Endothelial cell of umbilical vein (primary cell): ENCODE measurements at regions not wholly inside any gene's neighbourhood (a gene's known extent, or its start where the extent isn't known, plus 50 kb on each side); places are given as distances from the start of the nearest gene placed in this dataset.

Experiments
- EZH2 ChIP-seq: IDR thresholded peaks from 2 replicates; pipeline ENCODE4 v1.6.1; 2012; ENCODE audit warnings: borderline replicate concordance, low read depth, mild to moderate bottlenecking, moderate library complexity, low read length, inconsistent platforms; ENCODE audit not compliant: severe bottlenecking
- GATA2 ChIP-seq: IDR thresholded peaks from 2 replicates; pipeline ENCODE4 v1.7.0; 2011; ENCODE audit warnings: low read depth, mild to moderate bottlenecking, moderate library complexity, mixed read lengths, low read length; ENCODE audit not compliant: insufficient read length, insufficient read depth
- JUN ChIP-seq: IDR thresholded peaks from 2 replicates; pipeline ENCODE4 v1.6.1; 2011; ENCODE audit warnings: borderline replicate concordance, low read depth; ENCODE audit not compliant: insufficient read length, insufficient read depth
- POLR2A ChIP-seq: IDR thresholded peaks from 2 replicates; pipeline ENCODE4 v1.6.1; 2012; ENCODE audit warnings: low read depth, mild to moderate bottlenecking, control low read depth, low read length
- POLR2AphosphoS5 ChIP-seq: IDR thresholded peaks from 2 replicates; pipeline ENCODE4 v1.6.1; 2012; ENCODE audit warnings: low read depth, mild to moderate bottlenecking, control low read depth, low read length, moderate library complexity; ENCODE audit not compliant: insufficient read depth
- TF ChIP-seq, protein P1 (sequence below), 2 donors: IDR thresholded peaks; 1 replicate in 1 of 2; 2 replicates in 1 of 2; pipeline ENCODE4 v1.5.1; 2011; ENCODE audit warnings: low read length in 2 of 2, mild to moderate bottlenecking in 2 of 2, moderate library complexity in 2 of 2, control low read depth in 1 of 2, inconsistent platforms in 1 of 2, low read depth in 1 of 2; ENCODE audit not compliant: insufficient read depth in 1 of 2; ENCODE audit errors: extremely low read depth in 1 of 2

DNA sequence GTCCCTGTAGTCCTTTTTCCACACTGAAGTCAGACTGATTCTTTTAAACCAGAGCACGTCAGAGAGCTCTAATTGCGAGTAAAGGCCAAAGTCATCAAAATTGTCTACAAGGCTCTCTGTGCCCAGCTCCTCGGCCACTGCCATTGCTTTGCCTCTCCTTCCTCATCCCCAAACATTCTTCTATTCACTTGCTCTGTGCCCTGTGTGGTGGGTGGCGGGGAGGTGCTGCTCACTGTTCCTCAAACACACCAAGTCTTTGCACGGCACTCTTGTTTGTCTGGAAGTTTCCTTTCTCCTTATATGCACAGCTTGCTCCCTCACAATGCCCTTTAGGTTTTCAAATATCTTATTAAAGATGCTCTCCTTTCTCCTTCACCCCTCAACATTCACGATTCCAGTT lies 100.1 kb upstream of the FSHR start:
- TF ChIP-seq, protein P1, sequence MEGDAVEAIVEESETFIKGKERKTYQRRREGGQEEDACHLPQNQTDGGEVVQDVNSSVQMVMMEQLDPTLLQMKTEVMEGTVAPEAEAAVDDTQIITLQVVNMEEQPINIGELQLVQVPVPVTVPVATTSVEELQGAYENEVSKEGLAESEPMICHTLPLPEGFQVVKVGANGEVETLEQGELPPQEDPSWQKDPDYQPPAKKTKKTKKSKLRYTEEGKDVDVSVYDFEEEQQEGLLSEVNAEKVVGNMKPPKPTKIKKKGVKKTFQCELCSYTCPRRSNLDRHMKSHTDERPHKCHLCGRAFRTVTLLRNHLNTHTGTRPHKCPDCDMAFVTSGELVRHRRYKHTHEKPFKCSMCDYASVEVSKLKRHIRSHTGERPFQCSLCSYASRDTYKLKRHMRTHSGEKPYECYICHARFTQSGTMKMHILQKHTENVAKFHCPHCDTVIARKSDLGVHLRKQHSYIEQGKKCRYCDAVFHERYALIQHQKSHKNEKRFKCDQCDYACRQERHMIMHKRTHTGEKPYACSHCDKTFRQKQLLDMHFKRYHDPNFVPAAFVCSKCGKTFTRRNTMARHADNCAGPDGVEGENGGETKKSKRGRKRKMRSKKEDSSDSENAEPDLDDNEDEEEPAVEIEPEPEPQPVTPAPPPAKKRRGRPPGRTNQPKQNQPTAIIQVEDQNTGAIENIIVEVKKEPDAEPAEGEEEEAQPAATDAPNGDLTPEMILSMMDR (IDR thresholded peaks at IDR 0.05; ENCODE audit: extremely low read depth in 1 of 2, insufficient read depth in 1 of 2, low read depth in 1 of 2, low read length in 2 of 2) = no peak
- no peak for TF ChIP-seq POLR2A
- no peak for TF ChIP-seq JUN
- no peak for TF ChIP-seq POLR2AphosphoS5
- no peak for TF ChIP-seq EZH2
- TF ChIP-seq GATA2 = no peak
